Activated naive CD8-positive, alpha-beta T cell treated with anti-CD3 and anti-CD28 coated beads, Interleukin-2, amount 10 ng/mL, durations not matched to agents 7 days and 5 days (primary cell): ENCODE measurements at regions not wholly inside any gene's neighbourhood (a gene's known extent, or its start where the extent isn't known, plus 50 kb on each side); places are given as distances from the start of the nearest gene placed in this dataset.

Experiments used
- ATAC-seq: fragments of 150-1000 bp; cut with Tn5 transposase; one replicate; pipeline ENCODE4 v1.10.0; 2021; ENCODE audit warnings: low read depth, moderate library complexity
- POLR2A ChIA-PET: fragments of 350-600 bp; sonication (Branson Sonifier 250); formaldehyde crosslinking; loops from one replicate; lab custom pipeline; 2021; ENCODE audit warnings: antibody characterized with exemption; lab: Charles Lee
- DNase-seq: peaks from one replicate; pipeline ENCODE4 v3.0.0; 2021
- H3K27ac Mint-ChIP-seq: one replicate; pipeline ENCODE4 v1.8.0; 2022; ENCODE audit warnings: mild to moderate bottlenecking, mixed read lengths
- H3K27me3 Mint-ChIP-seq: one replicate; pipeline ENCODE4 v1.8.0; 2022; ENCODE audit warnings: mild to moderate bottlenecking, moderate library complexity, mixed read lengths
- H3K36me3 Mint-ChIP-seq: one replicate; pipeline ENCODE4 v1.8.0; 2021; ENCODE audit warnings: mild to moderate bottlenecking, mixed read lengths
- H3K4me1 Mint-ChIP-seq: one replicate; pipeline ENCODE4 v1.8.0; 2021; ENCODE audit warnings: mixed read lengths
- H3K4me3 Mint-ChIP-seq: one replicate; pipeline ENCODE4 v1.8.0; 2022; ENCODE audit warnings: mild to moderate bottlenecking, moderate library complexity, mixed read lengths
- H3K9me3 Mint-ChIP-seq: one replicate; pipeline ENCODE4 v1.8.0; 2021; ENCODE audit warnings: mixed read lengths

DNA sequence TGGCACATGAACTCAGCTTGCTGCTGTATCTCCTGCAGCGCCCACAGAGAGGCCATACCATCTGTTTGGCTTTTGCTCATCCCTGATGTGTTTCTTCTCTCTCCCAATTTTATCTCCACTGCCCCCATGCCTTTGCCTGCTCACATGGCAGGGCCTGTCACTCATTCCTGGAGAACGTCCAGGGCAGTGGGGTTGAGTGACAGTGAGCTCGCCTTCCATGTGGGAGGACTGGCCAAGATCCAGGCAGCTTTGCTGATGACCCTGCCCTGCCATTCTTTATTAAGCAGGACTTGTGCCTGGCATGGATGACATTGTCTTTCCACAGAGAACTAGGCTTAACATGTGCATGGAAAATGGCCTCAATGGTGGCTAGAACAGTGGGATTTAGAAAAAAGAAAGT, 230.5 kb upstream of the THSD7B start:
- Mint-ChIP-seq H3K36me3 (no peaks in the 10 kb centered on the region), H3K27me3 (no peaks in the 10 kb centered on the region), H3K9me3 (no peaks in the 10 kb centered on the region), H3K27ac (no peak overlapping the region), H3K4me3 (no peak overlapping the region), H3K4me1 (no peaks in the 10 kb centered on the region)
- POLR2A ChIA-PET, result no interaction called here
- DNase-seq (no peak), ATAC-seq (no peak)

DNA sequence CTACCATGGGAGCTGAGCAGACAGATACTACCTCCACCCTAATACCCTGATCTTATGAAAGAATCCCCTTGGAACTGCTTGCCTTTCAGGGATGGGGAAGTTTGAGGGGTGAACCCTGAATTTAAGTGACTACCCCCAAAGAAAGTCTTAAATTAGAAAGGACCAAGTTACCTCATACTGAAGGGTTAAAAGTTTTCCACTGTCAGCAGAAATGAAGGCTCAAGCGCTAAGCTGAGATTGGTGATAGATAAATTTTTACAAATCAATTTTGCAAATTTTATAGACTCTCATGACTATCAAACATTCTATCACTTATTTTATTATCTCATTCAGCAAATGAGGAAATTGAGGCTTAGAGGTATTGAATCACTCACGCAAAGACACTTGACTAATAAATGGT, 233.2 kb upstream of the THSD7B start:
- ATAC-seq (no peak), DNase-seq (no peak)
- Mint-ChIP-seq H3K36me3 (no peaks in the 10 kb centered on the region), H3K27me3 (no peaks in the 10 kb centered on the region), H3K4me3 (no peak overlapping the region), H3K27ac (no peak overlapping the region), H3K9me3 (no peaks in the 10 kb centered on the region), H3K4me1 (no peaks in the 10 kb centered on the region)
- POLR2A ChIA-PET, result no interaction called here

DNA sequence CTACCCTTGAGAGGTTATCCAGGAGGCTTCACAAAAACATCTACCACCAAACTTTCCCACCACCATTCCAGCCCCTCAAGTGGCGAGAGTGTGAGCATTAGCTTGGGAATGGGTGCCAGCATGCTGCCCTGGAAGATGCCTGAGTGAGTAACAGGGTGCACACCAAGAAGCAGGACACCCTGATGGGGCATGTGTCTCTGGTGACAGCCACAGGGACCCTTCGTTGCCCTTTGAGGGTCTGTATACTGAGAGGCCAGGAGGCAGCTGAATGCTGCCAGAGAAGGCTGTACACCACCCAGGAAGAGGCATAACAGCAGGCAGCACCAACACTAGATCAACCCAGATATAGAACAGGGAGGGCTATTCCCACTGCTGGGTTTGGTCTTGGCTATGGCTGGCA, 233.6 kb upstream of the THSD7B start:
- POLR2A ChIA-PET, result no interaction called here
- Mint-ChIP-seq H3K4me1 (no peaks in the 10 kb centered on the region), H3K27ac (no peak overlapping the region), H3K27me3 (no peaks in the 10 kb centered on the region), H3K36me3 (no peaks in the 10 kb centered on the region), H3K4me3 (no peak overlapping the region), H3K9me3 (no peaks in the 10 kb centered on the region)
- DNase-seq (no peak), ATAC-seq (no peak)

DNA sequence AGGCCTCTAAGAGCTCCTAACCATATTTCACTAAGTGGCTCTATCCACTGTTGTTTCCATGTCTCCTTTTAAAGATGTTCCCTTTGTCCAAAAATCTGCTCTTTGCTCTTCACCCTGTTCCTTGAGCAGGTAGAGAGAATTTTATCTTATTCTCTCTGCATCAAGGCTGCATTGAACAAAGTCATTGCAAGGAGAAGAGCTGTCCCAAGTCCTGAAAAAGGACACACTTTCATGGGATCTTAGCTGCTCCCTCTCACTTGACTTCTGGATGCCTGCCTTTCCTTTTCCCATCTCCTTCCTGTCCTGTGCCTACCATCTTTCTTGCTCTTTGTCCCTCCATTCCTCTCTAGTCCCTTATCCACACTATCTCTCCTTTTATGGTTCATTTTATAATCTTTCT, 235.2 kb upstream of the THSD7B start:
- Mint-ChIP-seq H3K4me3 (no peak overlapping the region), H3K27ac (no peak overlapping the region), H3K36me3 (no peaks in the 10 kb centered on the region), H3K9me3 (no peaks in the 10 kb centered on the region), H3K4me1 (no peaks in the 10 kb centered on the region), H3K27me3 (no peaks in the 10 kb centered on the region)
- POLR2A ChIA-PET, result no interaction called here
- ATAC-seq (no peak), DNase-seq (no peak)

DNA sequence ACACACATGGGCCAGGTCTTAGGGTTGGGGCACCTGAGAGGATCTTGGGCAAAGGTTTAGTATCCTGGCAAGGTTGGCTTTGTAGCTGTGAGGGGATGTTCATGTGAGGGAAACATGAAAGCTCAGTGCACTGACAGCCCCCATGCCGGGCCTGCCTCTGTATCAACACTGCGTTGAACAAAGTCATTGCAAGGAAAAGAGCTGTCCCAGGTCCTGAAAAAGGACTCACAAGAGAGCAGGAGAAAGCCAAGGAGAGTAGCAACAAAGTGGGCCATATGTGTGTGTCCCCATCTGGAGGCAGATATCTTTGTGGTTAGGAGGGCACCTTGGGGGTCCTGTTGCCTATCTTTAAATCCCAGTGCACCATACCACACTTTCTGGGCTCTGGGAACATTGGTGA, 237.8 kb upstream of the THSD7B start:
- no peak overlapping the region for H3K27ac Mint-ChIP-seq
- H3K36me3 Mint-ChIP-seq, result no peaks in the 10 kb centered on the region
- H3K4me3 Mint-ChIP-seq, result no peak overlapping the region
- no peaks in the 10 kb centered on the region for H3K27me3 Mint-ChIP-seq
- no peaks in the 10 kb centered on the region for H3K4me1 Mint-ChIP-seq
- POLR2A ChIA-PET, result no interaction called here
- ATAC-seq (no peak), DNase-seq (no peak)
- H3K9me3 Mint-ChIP-seq, result no peaks in the 10 kb centered on the region

DNA sequence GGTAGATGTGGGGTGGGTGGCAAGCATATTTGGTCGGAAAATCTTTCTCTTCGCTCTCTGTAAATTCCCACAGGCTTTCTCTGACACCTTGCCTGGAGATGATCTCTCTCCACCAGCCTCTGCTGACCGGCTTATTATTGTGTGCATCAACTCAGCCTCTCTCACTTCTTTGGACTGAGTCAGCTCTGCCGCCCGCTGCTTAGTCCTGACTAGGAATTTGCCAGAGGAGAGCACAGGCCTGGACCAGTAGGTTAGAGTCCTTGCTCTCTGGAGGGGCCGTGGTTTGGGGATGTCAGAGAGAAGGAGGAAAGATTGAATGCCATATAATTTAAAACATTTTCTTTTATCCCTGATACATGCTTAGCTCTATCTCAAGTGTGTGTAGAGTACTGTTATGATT, 242.6 kb upstream of the THSD7B start:
- ATAC-seq (no peak), DNase-seq (no peak)
- Mint-ChIP-seq H3K27me3 (no peaks in the 10 kb centered on the region), H3K36me3 (no peaks in the 10 kb centered on the region), H3K9me3 (no peaks in the 10 kb centered on the region), H3K27ac (no peak overlapping the region), H3K4me1 (no peaks in the 10 kb centered on the region), H3K4me3 (no peak overlapping the region)
- POLR2A ChIA-PET, result no interaction called here

DNA sequence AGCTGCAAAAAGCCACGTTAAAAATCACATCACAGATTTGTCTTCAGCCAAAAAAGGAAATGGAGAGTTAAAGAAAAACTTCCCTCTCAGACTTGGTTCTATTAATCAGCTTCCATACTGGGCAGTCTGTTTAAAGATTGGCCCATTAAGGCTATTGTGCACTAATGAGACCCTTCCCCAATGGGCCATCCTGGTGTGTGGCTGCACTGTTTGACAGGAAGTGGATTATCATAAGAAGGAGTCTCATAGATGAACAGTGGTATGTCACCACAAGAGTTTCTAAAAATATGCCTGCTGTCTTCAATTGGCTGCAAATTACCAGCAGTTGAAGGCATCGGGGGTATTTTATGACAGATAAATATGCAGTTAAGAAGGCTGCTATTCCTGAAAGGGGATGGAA, 247.6 kb upstream of the THSD7B start:
- Mint-ChIP-seq H3K9me3 (no peaks in the 10 kb centered on the region), H3K27ac (no peak overlapping the region), H3K4me1 (no peaks in the 10 kb centered on the region), H3K4me3 (no peak overlapping the region), H3K27me3 (peaks cover 10% of the 10 kb centered on the region), H3K36me3 (no peaks in the 10 kb centered on the region)
- DNase-seq (no peak), ATAC-seq (no peak)
- POLR2A ChIA-PET, result no interaction called here

DNA sequence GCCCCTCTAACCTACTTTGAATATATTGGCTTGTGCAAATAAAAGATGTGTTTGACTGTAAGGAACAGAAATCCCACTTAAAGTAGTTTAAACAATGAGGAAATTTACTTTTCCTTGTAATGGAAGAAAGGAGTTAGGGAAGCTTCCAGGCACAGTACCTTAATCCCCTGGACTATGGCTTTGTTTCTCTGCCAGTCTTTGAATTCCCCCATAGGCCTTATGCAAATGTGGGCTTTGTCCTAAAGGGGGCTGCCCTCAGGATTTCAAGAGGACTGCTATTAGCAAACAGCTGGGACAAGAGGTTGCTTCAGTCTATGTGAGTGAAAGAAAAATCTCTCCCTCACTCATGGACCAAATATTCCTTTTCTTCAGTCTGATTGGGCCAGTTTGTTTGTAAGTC, 255.1 kb upstream of the THSD7B start:
- DNase-seq, result no peak
- H3K4me3 Mint-ChIP-seq, result no peak overlapping the region
- no peak overlapping the region for H3K27ac Mint-ChIP-seq
- POLR2A ChIA-PET, result no interaction called here
- H3K36me3 Mint-ChIP-seq, result no peaks in the 10 kb centered on the region
- no peak for ATAC-seq
- H3K27me3 Mint-ChIP-seq, result peaks cover 12% of the 10 kb centered on the region
- H3K4me1 Mint-ChIP-seq, result no peaks in the 10 kb centered on the region
- no peaks in the 10 kb centered on the region for H3K9me3 Mint-ChIP-seq

DNA sequence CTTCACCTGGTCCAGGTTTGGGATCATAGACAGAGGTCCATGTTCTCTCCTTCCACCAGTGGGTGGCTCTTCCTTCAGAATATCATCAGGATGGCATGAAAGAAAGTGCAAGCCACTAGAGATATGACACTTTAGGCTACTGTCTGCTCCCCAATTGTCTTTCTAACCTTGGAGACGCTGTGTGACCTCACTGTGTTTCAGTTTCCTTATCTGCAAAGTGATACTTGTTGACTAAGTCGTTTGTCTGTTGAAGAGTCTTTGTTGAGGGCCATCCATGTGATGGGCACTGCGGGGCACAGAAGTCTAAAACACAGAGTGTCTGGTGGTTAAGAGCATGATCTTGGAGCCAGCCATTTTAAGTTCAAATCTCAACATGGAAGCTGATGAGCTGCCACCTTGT, 259.9 kb upstream of the THSD7B start:
- ATAC-seq, result no peak
- Mint-ChIP-seq H3K27ac (no peak overlapping the region), H3K36me3 (no peaks in the 10 kb centered on the region), H3K27me3 (peaks cover 4% of the 10 kb centered on the region), H3K4me1 (no peaks in the 10 kb centered on the region), H3K9me3 (no peaks in the 10 kb centered on the region), H3K4me3 (no peak overlapping the region)
- DNase-seq, result no peak
- POLR2A ChIA-PET, result no interaction called here

DNA sequence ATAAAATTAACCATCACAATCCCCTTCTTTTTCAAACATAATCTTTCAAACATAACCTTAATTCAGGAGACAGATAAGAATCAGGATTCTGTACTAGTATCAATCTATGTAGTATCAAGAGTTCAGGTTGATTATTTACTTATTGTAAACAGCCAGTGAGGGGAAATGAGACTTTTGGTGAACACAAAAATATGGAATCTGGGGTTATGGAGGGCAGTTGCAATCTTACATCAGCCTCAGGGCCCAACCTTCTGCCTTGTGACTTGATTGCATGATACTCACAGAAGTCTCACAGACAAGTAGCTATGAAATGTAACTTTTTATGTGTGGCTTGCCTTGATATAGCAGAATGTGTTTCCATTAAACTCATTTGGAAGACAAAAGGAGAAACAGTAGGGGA, 262.7 kb upstream of the THSD7B start:
- Mint-ChIP-seq H3K4me1 (no peaks in the 10 kb centered on the region), H3K27ac (no peak overlapping the region), H3K36me3 (no peaks in the 10 kb centered on the region), H3K27me3 (peaks cover 2% of the 10 kb centered on the region), H3K9me3 (no peaks in the 10 kb centered on the region), H3K4me3 (no peak overlapping the region)
- ATAC-seq, result no peak
- POLR2A ChIA-PET, result no interaction called here
- DNase-seq, result no peak

DNA sequence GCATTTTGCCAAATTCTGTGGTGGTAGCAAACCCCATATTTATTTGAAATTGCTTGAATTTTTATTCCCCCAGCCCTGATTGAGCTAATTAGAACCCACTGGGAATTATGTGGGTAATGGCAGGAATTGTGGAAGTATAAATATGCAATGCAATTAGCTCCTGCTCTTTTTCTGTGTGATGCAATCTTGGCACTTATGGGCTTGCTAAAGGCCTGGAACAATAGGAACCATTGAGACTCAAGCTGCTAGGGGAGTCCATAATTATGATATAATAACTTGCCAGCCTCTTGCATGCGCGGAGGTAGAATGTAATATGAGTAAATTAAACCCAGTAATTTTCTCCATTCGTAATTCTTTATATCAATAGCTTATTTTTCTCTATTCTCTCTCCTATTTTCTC, 267.6 kb upstream of the THSD7B start:
- Mint-ChIP-seq H3K4me1 (no peaks in the 10 kb centered on the region), H3K9me3 (peaks cover 1% of the 10 kb centered on the region), H3K4me3 (no peak overlapping the region), H3K27me3 (peaks cover 5% of the 10 kb centered on the region), H3K36me3 (no peaks in the 10 kb centered on the region), H3K27ac (no peak overlapping the region)
- POLR2A ChIA-PET, result no interaction called here
- DNase-seq (no peak), ATAC-seq (no peak)

DNA sequence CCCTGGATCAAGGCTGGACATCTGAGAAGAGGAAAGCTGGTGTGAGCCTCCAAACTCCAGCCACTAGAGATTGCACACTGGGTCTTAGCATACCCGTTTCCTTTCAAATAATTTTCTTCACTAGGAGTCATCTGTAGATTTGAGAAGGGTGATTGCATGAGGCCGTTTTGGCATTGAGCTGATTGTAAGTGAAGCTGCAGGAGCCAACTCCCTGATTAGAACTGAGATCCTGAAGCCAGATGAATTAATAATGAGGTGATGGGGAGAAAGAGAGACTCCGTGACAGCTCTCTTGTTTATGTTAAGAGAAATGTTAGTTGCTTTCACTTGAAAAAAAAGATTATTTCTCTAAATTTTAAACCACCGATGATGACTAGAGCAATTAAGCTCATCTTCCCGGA, 268.4 kb upstream of the THSD7B start:
- Mint-ChIP-seq H3K9me3 (peaks cover 1% of the 10 kb centered on the region), H3K27me3 (peaks cover 5% of the 10 kb centered on the region), H3K36me3 (no peaks in the 10 kb centered on the region), H3K4me1 (no peaks in the 10 kb centered on the region), H3K4me3 (no peak overlapping the region), H3K27ac (no peak overlapping the region)
- POLR2A ChIA-PET, result no interaction called here
- ATAC-seq (no peak), DNase-seq (no peak)

DNA sequence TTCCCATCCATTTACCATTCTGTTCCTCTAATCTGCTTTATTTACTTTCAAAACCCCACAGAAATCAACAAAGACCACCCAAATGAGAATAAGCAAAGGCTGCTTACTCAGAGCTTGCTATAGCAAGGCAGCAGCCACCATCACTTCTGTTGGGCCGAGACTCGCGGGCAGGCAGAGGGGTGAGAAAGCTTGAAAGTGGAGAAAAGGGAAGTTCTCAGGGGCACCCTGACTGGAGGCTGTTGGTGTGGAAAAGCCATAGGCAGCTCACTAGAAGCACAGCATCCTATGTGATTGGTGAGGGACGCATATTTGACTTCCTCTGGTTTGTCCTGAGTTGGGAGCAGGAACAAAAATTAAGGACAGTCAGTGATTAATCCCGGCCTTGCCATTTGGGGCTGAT, 269.7 kb upstream of the THSD7B start:
- H3K27me3 Mint-ChIP-seq, result peaks cover 8% of the 10 kb centered on the region
- no peak for ATAC-seq
- no peak overlapping the region for H3K4me3 Mint-ChIP-seq
- no peaks in the 10 kb centered on the region for H3K4me1 Mint-ChIP-seq
- H3K9me3 Mint-ChIP-seq, result peaks cover 1% of the 10 kb centered on the region
- no peak overlapping the region for H3K27ac Mint-ChIP-seq
- POLR2A ChIA-PET, result no interaction called here
- no peaks in the 10 kb centered on the region for H3K36me3 Mint-ChIP-seq
- no peak for DNase-seq

DNA sequence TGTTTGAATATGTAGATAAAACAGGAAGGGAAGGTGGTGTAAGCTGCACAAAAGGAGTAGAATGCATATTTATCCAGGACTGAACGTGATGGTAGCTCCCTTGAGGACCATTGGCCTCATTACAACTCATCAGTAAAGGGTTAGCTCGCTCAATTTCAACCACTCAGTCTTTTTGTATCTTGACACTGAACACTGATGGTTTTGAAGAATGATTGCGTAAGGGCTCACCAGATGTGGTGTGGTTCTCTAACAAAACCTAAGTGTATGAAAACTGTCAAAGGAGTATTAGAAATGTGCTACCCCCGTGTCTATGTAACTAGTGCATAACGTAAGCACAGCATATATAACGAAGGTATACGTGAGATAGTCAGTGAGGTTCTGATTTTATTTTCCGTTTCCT, 272.4 kb upstream of the THSD7B start:
- Mint-ChIP-seq H3K4me3 (no peak overlapping the region), H3K9me3 (peaks cover 1% of the 10 kb centered on the region), H3K4me1 (no peaks in the 10 kb centered on the region), H3K27ac (no peak overlapping the region), H3K36me3 (no peaks in the 10 kb centered on the region), H3K27me3 (peaks cover 8% of the 10 kb centered on the region)
- POLR2A ChIA-PET, result no interaction called here
- no peak for ATAC-seq
- no peak for DNase-seq

DNA sequence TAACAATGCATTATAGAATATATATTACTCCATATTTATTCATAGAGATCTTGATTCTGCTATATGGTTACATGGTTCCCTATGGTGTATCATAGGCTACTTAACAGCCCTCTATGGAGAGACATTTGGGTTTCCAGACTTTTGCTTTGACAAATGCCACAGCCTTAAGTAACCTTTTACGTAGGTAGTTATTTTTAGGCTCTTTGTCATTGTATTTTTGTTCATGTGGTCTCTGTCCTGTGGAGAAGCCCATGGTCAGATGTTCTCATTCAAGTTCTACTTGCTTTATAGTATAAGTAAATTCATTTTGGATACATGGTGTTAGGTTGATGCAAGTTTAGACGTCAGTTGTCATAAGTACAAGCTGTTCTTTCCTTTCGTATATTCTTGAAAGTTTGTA, 275.2 kb upstream of the THSD7B start:
- no peak for DNase-seq
- Mint-ChIP-seq H3K4me3 (no peak overlapping the region), H3K4me1 (no peaks in the 10 kb centered on the region), H3K9me3 (peaks cover 1% of the 10 kb centered on the region), H3K36me3 (no peaks in the 10 kb centered on the region), H3K27me3 (peaks cover 3% of the 10 kb centered on the region), H3K27ac (no peak overlapping the region)
- POLR2A ChIA-PET, result no interaction called here
- ATAC-seq, result no peak
